Hepatocyte (in vitro differentiated cells): ENCODE measurements at regions not wholly inside any gene's neighbourhood (a gene's known extent, or its start where the extent isn't known, plus 50 kb on each side); places are given as distances from the start of the nearest gene placed in this dataset.

ENCODE experiments used
- DNase-seq: peaks from one replicate; pipeline ENCODE4 v3.0.0-alpha.2; 2016; ENCODE audit warnings: low spot score
- H2AFZ ChIP-seq: fragments of 200-600 bp; sonication (generic); 2 replicates; pipeline ENCODE4 v1.6.0; 2016; ENCODE audit warnings: antibody characterized with exemption, mild to moderate bottlenecking
- H3K27ac ChIP-seq: fragments of 200-600 bp; sonication (generic); 2 replicates; pipeline ENCODE4 v1.5.1; 2016; ENCODE audit warnings: mild to moderate bottlenecking
- H3K27me3 ChIP-seq: fragments of 200-600 bp; sonication (generic); 2 replicates; pipeline ENCODE4 v1.6.1; 2016
- H3K36me3 ChIP-seq: fragments of 200-600 bp; sonication (generic); replicated peaks from 2 replicates; pipeline ENCODE4 v1.5.1; 2016; ENCODE audit warnings: low read depth; ENCODE audit not compliant: insufficient read depth
- H3K4me1 ChIP-seq: fragments of 200-600 bp; sonication (generic); 2 replicates; pipeline ENCODE4 v1.5.1; 2016; ENCODE audit warnings: mild to moderate bottlenecking, moderate library complexity; ENCODE audit not compliant: insufficient read depth
- H3K4me2 ChIP-seq: fragments of 200-600 bp; sonication (generic); 2 replicates; pipeline ENCODE4 v1.6.0; 2016
- H3K4me3 ChIP-seq: fragments of 200-600 bp; sonication (generic); 2 replicates; pipeline ENCODE4 v1.5.1; 2016; ENCODE audit warnings: mild to moderate bottlenecking
- H3K79me2 ChIP-seq: fragments of 200-600 bp; sonication (generic); 2 replicates; pipeline ENCODE4 v1.6.0; 2017; ENCODE audit warnings: mild to moderate bottlenecking
- H3K9me2 ChIP-seq: fragments of 200-600 bp; sonication (generic); replicated peaks from 2 replicates; pipeline ENCODE4 v1.6.0; 2017; ENCODE audit warnings: mild to moderate bottlenecking; ENCODE audit not compliant: insufficient read depth
- H3K9me3 ChIP-seq: fragments of 200-600 bp; sonication (generic); 2 replicates; pipeline ENCODE4 v1.5.1; 2016; ENCODE audit warnings: low read depth, mild to moderate bottlenecking
- H4K20me1 ChIP-seq: fragments of 200-600 bp; sonication (generic); 2 replicates; pipeline ENCODE4 v1.6.0; 2016; ENCODE audit warnings: mild to moderate bottlenecking; ENCODE audit not compliant: insufficient read depth, poor library complexity, severe bottlenecking
- EZH2 ChIP-seq: fragments of 200-600 bp; sonication (generic); IDR thresholded peaks from 2 replicates; pipeline ENCODE4 v1.6.1; 2016; ENCODE audit warnings: antibody characterized with exemption, mild to moderate bottlenecking, borderline replicate concordance
- EZH2phosphoT487 ChIP-seq: fragments of 200-600 bp; sonication (generic); IDR thresholded peaks from one replicate; pipeline ENCODE4 v1.6.1; 2018; ENCODE audit warnings: antibody characterized with exemption, mild to moderate bottlenecking, low read depth, moderate library complexity; ENCODE audit not compliant: unreplicated experiment, severe bottlenecking
- WGBS: methylation state at CpG from one replicate; pipeline ENCODE4 v1.1.6; 2016; ENCODE audit warnings: low lambda C conversion rate; ENCODE audit errors: missing lambda C conversion rate; 5-methylcytosine and 5-hydroxymethylcytosine counted together
- TF ChIP-seq, protein P1 (sequence below): fragments of 200-600 bp; sonication (generic); IDR thresholded peaks from 2 replicates; pipeline ENCODE4 v1.5.1; 2016; ENCODE audit warnings: antibody characterized with exemption, mild to moderate bottlenecking; ENCODE audit not compliant: poor library complexity

GRCh38 chr1:234899041-234899729, 229.5 kb downstream of the TOMM20 start:
- H3K4me1 ChIP-seq: peaks cover 10% of the 10 kb centered on the region
- H3K27me3 ChIP-seq: no peaks in the 10 kb centered on the region
- no peaks in the 10 kb centered on the region for H3K79me2 ChIP-seq
- no peak overlapping the region for H2AFZ ChIP-seq
- H3K9me2 ChIP-seq: no peaks in the 10 kb centered on the region
- no peak overlapping the region for H3K4me3 ChIP-seq
- 63% methylated on average over 11 of the region's 11 CpGs for WGBS
- TF ChIP-seq EZH2 (no peak), EZH2phosphoT487 (no peak)
- TF ChIP-seq, protein P1, sequence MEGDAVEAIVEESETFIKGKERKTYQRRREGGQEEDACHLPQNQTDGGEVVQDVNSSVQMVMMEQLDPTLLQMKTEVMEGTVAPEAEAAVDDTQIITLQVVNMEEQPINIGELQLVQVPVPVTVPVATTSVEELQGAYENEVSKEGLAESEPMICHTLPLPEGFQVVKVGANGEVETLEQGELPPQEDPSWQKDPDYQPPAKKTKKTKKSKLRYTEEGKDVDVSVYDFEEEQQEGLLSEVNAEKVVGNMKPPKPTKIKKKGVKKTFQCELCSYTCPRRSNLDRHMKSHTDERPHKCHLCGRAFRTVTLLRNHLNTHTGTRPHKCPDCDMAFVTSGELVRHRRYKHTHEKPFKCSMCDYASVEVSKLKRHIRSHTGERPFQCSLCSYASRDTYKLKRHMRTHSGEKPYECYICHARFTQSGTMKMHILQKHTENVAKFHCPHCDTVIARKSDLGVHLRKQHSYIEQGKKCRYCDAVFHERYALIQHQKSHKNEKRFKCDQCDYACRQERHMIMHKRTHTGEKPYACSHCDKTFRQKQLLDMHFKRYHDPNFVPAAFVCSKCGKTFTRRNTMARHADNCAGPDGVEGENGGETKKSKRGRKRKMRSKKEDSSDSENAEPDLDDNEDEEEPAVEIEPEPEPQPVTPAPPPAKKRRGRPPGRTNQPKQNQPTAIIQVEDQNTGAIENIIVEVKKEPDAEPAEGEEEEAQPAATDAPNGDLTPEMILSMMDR: no peak
- H4K20me1 ChIP-seq: no peaks in the 10 kb centered on the region
- H3K27ac ChIP-seq: peak overlapping the region; percentile 95
- H3K36me3 ChIP-seq: no peaks in the 10 kb centered on the region
- H3K4me2 ChIP-seq: no peak overlapping the region
- no peaks in the 10 kb centered on the region for H3K9me3 ChIP-seq
- DNase-seq: peak; percentile 69

DNA sequence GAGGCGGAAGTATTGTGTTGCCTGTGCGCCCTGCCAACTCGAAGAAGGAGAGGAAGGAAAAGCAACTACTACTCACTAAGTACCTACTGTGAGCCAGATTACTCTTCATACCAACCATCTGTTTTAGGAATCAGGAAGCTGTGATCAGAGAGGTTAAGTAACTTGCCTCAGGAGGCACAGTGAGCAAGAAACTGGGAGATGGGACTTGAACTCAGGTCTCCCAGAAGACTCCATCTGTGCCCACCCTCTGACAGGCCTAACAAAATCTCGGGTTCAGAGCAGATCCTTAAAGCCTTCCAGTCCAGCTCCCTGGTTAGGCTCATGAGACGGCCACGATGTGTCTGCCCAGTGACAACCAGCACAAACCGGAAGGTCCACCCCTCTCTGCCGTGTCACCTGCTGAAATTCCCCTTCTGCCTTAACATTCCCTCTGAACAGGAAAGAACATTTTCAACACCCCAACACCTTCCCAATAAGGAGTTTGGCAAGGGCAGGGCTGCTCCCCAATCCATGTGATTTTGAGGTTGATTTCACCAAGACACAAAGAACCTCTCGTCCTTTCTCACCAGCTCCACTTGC, 230.1 kb downstream of the TOMM20 start:
- Histone ChIP-seq H3K79me2 (no peaks in the 10 kb centered on the region), H3K4me3 (no peak overlapping the region), H3K4me1 (peaks cover 10% of the 10 kb centered on the region), H4K20me1 (no peaks in the 10 kb centered on the region), H3K36me3 (no peaks in the 10 kb centered on the region), H3K27ac (peak overlapping the region; percentile 95), H3K4me2 (no peak overlapping the region), H3K9me2 (no peaks in the 10 kb centered on the region), H3K9me3 (no peaks in the 10 kb centered on the region), H3K27me3 (no peaks in the 10 kb centered on the region), H2AFZ (no peak overlapping the region)
- no peak for DNase-seq
- 88% methylated on average over 9 of the region's 9 CpGs for WGBS
- TF ChIP-seq EZH2phosphoT487 (no peak), EZH2 (no peak)
- TF ChIP-seq, protein P1: no peak

GRCh38 chr1:234897754-234898454, 230.7 kb downstream of the TOMM20 start:
- TF ChIP-seq EZH2: no peak
- TF ChIP-seq, protein P1: no peak
- no peak for TF ChIP-seq EZH2phosphoT487
- H3K36me3 ChIP-seq: no peaks in the 10 kb centered on the region
- no peaks in the 10 kb centered on the region for H3K79me2 ChIP-seq
- no peak overlapping the region for H2AFZ ChIP-seq
- no peak overlapping the region for H3K4me2 ChIP-seq
- H3K4me3 ChIP-seq: no peak overlapping the region
- 92% methylated on average over 10 of the region's 10 CpGs for WGBS
- H3K9me2 ChIP-seq: no peaks in the 10 kb centered on the region
- peaks cover 10% of the 10 kb centered on the region for H3K4me1 ChIP-seq
- no peaks in the 10 kb centered on the region for H4K20me1 ChIP-seq
- H3K27me3 ChIP-seq: no peaks in the 10 kb centered on the region
- H3K27ac ChIP-seq: peak overlapping the region; percentile 95
- DNase-seq: no peak
- no peaks in the 10 kb centered on the region for H3K9me3 ChIP-seq
